LoVo (cell line): ENCODE measurements at regions not wholly inside any gene's neighbourhood (a gene's known extent, or its start where the extent isn't known, plus 50 kb on each side); places are given as distances from the start of the nearest gene placed in this dataset.

Experiments used
- DNase-seq: peaks from one replicate; pipeline ENCODE4 v3.0.0-alpha.2; 2016; ENCODE audit warnings: low spot score

DNA sequence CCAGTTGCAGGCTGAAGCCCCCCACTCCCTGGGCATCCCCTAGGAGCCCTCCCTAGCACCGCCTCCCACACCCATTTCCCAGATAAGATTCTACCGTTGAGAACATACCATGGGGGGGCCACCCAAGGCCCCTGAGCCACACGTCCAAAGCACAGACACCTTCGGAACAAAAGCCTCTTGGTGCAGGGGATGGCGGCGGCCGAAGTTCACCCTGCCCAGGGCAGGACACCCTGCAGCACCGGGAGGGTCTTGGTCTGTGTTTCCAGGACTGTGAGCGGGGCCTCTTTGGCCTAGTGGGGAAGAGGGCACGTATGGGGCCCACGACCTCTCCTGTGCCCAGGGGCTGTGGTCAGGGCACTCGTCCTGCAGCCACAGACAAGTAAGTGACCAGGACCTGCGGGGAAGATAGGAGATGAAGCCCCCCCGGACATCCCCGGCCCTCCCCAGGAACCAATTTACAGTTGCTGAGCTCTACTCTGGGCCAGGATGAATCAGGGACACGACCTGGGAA, 154.3 kb upstream of the C14orf180 start:
- no peak for DNase-seq

DNA sequence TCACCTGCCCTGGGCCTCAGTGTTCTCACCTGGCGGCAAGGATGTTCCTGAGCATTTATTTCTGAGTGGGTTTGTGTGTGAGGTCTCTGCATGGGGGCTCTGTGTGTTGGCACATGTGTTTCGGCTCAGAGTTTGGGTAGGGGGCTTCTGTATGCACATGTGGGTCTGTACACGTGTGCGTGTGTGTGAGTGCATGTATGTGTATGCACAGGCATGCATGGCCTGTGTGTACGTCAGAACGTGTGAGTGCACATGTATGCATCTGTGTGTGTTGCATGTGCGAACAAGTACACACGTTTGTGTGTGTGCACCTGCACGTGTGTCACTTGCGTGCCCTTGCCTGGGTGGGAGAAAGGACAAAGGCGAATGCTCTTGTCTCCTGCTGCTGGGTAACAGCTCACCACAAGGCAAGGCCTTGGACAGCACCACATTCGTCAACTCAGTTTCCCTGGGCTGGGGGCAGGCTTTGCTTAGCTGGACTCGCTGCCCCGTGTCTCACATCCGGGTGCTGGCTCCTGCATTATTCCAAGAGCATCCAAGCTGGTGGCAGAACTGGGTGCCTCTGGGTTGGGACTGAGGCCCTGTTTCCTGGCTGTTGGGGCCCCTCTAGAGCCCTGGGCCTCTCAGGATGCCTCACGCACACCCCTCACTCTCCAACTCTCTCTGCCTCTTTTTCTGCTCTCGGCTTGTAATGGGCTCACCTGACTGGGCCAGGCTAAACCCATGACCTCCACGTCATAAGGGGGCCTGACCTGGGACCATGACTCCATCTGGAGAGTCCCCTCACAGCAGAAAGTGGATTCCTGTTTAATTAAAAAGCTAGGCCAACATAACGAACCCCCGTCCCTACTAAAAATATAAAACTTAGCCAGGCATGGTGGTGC, 153.6 kb upstream of the C14orf180 start:
- no peak for DNase-seq

DNA sequence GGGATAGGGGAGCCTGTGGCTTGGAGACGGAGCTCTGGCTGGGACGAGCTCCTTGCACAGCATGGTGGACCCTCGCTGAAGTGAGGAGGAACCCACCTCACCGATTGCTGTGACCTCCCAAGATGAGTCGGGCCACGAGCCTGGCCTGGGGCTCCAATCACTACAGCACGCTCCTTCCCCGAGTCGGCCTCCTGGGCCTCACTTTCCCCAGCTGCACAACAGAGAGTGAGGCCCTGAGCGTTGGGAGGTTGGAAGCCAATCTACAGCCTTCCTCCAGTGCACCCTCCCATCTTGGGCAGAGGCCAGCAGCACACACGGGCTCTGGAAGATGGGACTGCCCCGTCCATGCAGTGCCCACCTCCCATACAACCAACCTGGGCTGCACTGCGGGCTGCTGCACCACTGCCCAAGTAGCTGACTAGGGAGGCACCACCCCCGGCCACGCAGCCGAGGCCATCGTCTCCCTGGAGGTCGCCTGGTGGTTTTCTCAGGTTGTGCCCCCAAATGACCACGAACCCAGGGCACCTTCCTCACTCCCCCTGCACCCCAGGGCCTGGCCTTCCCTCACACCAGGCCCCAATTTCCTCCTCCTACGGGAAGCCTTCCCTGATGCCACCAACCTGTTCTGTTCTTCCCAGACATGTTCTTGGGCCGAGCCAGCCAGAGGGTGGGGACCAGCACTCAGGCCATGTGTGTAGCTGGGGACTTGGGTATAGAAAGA, 152.3 kb upstream of the C14orf180 start:
- DNase-seq: no peak

DNA sequence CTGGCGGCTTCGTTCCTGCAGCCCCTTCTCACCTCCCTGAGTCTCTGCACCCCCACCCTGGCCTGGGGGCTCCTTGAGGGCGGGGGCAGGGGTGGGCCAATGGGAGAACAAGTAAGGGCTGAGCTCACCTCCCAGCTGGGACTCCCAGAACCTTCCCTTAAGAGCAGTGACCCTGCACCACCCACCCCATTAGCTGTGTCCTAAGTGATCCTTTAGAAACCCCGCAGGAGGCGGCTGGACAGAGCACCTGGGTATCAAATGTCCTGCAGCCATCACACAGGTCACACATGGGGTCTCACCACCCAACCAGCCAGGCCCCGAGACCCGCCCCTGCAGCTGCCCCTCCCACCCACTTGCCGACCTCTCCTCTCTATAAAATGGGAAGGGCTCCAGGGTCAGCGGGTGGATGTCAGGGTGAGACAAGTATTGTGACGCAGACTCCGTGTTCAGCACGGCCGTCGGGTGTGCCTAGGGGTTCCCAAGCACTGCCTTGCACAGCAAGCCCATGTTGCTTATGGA, 151.2 kb upstream of the C14orf180 start:
- no peak for DNase-seq

DNA sequence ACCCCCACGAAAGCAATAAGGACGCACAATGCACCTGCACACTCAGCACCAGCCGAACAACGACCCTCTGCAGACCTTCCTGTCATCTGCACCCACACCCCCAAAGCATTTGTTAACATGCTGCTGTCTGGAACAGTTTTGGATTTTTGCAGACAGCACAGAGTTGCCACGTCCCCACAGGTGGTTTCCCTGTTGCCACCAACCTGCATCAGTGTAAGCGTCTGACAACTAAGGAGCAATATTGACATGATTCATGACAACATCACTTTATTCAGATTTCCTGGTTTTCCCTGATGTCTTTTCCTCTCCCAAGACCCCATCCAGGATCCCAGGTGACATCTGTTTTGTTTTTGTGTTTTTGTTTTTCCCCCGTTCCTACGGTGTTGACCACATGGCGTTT, 150.7 kb upstream of the C14orf180 start:
- no peak for DNase-seq

DNA sequence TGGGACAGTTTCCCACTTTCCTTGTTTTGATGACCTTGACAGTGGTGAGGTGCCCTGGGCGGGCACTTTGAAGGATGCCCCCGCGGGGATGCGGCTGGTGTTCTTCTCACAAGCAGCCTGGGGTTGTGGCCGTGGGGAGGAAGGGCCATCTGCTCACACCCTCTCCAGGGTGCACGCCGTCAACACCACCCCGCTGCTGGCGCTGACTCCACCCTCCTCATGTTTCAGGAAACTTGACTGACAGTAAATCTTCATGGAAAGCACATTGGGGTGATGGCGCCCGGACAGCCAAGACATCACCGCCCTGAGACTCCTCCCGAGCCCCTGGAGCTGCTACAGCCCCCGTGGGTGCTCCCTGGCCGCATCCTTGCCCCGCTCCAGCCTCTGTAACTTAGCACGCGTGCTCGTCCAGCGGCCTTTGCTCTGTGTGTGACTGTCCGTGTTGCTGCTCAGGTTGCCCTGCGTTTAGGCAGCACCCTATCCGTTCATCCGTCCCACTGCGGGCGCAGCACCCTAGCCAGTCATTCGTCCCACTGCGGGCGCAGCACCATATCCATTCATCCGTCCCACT, 150.2 kb upstream of the C14orf180 start:
- no peak for DNase-seq

DNA sequence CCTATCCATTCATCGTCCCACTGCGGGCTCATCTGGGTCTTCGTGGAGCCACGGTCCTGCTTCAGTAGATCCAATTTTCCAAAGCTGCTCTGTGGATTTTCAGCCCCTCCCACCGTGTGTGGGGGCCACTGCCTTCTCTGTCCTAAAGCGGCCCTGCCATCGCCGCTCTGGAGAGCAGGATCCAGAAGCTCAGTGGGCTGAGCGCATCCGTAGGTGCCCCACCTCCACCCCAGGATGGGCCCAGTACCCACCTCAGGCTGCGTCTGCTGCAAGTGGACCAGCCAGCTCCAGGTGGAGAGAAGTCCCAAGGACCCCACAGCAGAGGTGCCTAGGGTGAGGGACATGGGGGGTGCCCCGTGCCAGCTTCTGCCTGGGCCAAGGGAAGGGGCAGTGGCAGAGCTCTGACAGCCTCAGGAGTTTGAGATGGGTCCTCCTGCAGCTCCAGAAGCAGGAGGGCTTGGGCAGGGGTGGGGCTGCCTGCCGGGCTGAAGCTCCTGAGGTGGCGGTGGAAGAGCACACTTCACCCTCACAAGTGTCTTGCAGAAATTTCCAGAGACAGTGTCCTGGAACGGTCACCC, 148.1 kb upstream of the C14orf180 start:
- DNase-seq: no peak

DNA sequence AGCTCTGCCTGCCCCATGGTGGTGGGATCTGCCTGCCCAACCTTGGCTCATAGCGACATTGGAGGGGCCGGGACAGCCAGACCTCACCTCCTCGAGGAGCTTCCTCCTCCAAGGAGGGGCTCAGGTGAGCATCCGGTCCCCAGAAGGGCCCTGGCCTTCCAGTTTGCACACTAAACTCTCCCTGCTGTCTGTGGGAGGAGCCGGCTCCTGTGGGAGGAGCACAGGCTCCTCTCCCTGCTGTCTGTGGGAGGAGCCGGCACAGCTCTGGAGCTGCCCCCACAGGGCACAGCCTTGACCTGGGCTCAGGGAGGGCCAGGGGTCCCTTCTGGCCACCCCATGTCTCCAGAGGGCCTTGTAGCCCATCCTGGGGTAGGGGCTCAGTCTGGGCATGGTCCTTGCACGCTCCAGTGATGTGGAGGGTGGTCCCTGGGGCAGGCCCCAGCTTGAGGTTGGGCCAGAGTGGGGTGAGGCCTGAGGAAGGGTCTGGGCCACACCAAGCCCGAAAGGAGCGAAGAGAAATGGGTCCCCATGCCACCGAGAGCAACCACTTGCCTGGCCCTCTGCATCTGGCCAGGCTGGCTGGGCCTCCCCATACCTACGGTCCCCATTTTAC, 147.5 kb upstream of the C14orf180 start:
- DNase-seq: no peak

DNA sequence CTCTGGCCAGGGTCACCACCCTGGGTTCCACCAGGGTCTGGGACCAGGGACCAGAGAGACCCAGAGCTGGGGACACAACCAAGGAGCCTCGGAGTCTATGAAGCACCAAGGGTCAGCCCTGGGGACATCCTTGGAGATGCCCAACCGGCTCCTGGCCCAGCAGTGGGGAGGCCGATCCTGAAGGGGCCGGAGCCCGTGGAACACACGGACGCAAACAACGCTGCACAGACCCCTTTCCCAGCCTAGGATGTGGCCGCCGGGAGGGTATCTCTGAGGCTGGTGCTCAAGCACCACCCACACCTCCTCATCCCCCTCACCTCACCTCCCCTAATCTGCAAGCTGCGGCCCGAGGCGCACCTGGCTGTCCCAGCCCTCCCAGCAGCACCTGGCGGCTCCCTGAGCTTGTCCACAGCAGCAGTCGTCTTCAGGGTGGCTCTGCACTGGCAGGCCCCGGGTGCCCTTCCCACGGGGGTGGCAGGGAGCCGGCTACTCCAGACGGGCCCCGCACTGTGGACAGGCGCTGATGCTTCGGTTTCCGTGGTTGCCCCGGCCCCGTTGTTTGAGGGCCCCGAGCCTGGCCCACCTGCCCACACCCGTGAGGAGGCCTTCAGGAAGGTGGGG, 146.8 kb upstream of the C14orf180 start:
- DNase-seq: no peak

DNA sequence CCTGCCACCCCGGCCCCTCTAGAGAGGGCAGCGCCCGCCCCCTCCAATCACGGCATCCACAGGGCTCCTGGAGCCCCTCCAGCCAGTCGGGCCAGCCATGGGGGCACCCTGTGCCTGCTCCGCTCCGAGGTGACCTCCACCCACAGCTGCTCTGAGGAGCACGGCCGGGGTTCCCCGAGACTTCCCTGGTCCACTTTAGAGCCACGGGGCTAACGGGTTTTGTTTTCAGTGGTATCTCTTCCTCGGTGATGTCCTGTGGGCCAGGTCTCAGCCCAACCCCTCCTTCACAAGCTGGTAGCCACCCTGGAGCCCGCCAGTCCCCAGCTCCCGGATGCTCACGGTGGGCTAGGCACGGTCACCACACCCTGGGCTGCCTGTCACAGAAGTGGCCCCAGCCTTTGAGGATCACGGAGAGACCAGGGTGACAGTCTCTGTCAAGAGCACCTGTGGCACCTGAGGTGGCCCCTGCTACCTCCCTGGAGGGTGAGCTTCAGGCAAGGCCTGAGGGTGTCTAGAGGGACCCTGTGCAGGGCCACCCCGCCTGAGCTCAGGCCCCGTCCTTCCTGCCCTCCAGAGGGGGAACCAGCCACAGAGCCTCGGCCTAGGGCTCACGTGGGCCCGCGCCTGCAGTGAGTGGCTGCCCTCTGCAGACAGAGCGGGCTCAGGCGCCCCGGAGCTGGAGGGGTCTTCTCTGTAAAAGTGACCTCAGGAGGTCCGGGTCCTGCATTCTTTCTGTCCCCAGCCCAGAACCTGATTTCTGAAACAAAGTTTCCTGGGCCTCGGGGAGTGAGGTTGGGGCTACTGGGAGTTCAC, 146.0 kb upstream of the C14orf180 start:
- DNase-seq: no peak

DNA sequence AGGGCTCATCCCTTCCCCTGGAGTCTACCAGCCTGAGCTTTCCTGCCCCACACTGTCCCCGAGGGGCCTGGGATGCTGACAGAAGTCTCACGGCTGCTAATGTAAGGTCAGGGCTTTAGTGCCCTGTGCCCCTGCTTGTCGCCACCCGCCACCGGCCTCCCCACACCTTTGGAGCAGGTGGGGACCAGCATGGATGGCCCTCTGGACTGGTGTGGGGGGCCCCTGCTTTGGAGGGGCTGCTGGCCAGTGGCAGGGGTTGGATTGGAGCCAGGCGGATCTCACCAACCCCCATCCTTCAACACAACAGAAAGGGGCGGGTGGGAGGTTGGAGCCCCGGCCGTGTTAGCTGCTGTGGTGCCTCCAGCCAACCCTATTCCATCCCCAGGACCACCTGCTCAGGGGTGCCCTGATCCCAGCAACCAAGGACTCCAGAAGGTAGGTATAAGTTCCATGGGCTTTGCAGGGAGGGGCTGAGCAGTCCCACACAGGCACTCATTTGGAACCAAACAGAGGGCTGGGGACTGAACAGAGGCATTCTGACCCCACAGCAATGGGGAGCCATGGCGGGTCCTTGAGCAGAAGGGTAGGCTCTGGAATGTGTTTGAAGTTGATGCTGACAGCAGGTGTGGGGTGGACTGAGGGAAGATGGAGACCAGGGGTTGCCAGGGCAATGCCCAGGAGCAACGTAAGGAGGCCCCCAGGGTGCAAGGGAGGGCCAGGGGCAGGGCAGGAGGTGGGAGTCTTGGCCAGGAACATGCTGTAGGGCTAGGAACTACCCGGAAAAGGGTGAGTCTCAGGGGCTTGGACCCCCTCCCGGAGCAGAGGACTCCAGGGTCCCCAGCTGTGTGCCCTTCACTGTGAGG, 145.1 kb upstream of the C14orf180 start:
- no peak for DNase-seq

DNA sequence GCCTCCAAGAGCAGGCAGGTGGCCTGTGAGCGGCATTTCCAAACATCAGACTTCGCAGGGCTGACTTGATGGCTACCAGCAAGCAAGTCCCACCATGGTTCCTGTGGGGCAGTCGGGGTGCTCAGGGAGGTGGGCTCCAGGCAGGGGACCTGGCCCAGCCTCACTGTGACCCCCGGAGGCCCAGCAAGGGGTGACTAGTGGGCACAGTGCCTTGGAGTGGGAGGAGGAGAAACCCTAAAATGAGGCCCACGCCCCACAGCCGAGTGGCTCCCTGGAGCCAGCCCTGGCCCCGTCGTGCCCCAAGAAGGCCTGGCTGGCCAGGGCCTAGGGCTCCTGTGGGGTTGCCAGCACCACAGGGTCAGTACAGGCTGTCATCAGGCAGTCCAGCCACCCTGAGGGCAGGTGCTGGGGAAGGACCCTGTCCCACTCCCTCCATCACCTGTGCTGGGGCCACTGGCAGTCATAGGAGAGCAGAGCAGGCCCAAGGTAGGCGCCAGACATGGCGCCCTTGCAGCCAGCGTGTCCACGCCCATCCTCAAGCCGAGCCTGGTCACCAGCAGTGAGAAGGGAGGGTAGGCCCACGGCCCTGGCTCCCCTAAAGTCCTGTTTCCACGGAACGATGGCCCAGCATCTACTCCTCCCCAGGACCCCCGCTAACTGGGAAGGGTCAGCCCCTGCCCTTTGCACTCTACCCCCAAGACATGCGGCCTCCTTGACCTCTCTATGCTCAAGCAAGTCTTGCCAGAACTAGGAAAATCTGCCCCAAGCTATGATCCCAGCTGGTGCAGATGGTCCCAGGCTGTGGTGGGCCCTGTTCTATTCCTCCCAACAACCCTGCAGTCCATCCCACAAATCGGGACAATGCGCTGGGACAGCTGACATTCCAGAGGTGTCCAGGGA, 144.2 kb upstream of the C14orf180 start:
- DNase-seq: no peak

DNA sequence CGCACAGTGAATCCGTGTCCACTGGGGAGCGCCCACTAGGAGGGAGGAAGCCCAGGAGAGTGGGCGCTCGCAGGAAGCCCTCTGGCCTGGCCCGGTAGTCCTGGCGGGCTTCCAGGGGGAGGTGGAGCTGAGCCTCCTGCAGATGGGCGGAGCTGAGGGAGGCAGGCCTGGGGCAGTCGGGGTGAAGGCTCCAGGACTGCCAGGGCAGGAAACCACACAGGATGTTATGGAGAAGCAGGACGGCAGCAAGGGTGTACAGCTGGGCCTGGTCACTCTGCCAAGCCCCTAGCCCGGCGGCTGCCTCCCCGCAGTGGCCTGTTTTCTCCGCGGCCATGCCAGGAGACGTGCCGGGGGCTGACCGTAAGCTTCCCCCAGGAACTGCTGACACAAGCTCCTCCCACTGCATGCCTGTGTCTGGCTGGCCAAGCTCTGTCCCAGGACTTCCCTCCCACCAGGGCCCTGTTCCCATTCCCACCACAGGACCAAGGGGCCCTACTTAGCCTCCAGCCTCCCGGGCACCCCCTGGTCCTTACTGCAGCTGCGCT, 143.4 kb upstream of the C14orf180 start:
- no peak for DNase-seq

DNA sequence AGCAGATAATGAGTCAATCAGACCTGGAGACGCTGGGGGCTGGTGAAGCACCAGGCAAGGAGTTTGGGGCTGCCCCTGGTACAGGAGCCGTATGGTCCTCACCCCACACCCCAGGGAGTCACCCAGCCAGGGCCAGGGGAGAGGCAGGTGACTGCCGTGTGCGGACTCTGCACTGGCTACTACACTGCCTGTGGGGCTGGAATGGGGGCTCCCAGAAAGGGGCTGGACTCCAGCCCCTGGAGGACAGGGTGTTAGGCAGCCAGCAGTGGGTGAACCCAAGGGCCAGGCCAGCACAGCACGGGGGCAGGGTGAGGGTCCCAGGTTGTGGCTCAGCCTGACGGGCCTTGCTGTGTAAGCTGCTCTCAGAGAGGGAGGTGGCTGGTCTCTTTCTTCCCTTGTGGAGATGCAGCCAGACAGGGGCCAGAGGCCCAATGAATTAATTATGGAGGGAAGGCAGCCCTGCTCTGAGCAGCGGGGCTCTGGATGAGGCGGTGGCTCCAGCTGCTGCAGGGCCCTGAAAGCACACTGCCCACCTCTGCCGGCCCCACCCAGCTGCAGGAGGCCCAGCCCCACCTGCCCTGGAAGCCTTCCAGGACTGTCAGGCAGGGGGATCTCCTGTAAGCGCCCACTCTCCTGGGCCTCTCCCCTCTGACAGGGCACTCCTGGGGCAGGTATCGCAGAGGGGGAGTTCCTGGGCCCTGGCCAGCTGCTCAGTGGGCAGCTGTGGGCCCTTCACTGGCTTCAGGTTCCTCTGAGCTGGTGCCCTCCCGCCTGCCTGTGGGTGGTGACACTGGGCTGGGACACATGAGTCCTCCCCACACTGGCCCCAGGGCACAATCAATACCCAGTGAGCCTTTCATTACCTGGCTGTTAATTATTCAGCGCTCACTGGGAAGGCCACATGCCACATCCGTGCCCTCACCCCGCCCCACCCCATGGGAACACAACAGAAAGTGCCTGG, 142.5 kb upstream of the C14orf180 start:
- DNase-seq: no peak

DNA sequence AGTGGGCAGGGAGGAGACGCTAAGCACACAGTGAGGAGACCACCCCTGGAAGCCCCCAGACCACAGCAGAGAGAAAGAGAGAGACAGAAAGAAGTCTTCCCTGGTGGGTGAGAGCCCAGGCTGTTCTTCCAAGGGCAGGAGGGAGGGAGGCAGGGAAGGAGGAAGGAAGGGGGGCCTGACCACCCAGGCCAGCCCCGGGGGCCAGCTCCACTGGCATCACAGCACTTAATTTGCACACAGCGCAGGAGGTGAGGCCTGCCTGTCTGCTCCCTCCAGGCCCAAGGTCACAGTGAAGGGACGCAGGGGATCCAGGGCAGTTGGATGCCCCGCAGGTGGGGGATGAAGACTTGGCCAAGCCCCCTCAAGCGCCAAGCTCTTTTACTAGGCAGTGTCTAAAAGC, 141.9 kb upstream of the C14orf180 start:
- DNase-seq: no peak

DNA sequence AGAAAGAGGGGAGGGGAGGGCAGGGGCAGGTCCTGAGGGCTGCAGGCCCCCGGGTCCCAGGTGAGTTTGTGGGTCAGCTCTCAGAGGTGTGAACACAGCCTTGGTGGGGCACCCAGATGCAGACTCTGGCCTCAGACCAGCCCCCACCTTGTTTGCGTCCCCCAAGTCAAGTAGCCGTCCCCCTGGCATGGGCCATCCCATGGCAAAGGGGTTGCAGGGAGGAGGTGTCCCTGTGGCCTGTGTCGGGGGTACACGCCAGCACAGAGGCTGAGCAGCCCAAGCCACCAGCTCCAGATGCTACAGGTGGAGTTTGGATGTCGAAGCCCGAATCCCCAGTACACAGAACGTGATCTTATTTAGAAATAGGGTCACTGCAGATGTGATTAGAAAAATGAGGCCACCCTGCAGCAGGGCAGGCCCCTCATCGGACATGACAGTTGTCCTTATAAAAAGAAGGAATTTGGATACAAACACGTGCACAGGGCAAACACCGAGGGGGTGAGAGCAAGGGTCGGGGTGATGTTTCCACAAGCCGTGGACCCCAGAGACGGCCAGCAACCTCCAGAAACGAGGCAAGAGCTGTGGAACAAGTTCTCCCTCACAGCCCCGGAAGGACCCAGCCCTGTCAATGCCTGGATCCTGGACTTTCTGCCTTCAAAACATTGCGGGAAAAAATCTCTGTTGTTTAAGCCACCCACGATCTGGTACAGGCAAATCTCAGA, 141.2 kb upstream of the C14orf180 start:
- DNase-seq: no peak
